Mammary epithelial cell (primary cell): ENCODE measurements at regions not wholly inside any gene's neighbourhood (a gene's known extent, or its start where the extent isn't known, plus 50 kb on each side); places are given as distances from the start of the nearest gene placed in this dataset.

ENCODE experiments used
- EZH2 ChIP-seq: IDR thresholded peaks from 2 replicates; pipeline ENCODE4 v1.6.1; 2012; ENCODE audit warnings: low read length, inconsistent platforms, borderline replicate concordance
- TF ChIP-seq, protein P1 (sequence below), 2 donors: IDR thresholded peaks in 1 of 2; conservative IDR thresholded peaks in 1 of 2; 2 replicates each; pipeline ENCODE4 v1.5.1; 2011 to 2012; ENCODE audit warnings: inconsistent platforms in 2 of 2, low read length in 2 of 2, mild to moderate bottlenecking in 2 of 2, control low read depth in 1 of 2, low read depth in 1 of 2; ENCODE audit not compliant: insufficient read depth in 1 of 2; ENCODE audit errors: extremely low read depth in 1 of 2

DNA sequence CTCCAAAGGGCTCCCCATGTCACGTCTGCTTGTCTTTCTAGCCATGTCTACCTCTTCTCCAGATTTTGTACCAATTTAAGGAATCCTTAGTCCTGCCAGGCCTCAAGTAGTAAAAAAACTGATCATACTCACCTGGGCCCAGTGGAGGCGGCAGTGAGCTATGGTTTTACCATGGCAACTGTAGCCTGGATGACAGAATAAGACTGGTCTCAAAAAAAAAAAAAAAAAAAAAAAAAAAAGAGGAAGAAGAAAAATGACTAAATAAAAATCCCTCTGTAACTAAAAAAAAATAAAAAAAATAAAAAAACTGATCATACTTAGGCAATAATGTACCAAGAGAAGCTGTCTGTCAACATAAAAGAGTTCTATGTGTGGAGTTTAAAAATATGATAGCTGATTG is 221.6 kb downstream of the NR4A2 start:
- TF ChIP-seq, protein P1, sequence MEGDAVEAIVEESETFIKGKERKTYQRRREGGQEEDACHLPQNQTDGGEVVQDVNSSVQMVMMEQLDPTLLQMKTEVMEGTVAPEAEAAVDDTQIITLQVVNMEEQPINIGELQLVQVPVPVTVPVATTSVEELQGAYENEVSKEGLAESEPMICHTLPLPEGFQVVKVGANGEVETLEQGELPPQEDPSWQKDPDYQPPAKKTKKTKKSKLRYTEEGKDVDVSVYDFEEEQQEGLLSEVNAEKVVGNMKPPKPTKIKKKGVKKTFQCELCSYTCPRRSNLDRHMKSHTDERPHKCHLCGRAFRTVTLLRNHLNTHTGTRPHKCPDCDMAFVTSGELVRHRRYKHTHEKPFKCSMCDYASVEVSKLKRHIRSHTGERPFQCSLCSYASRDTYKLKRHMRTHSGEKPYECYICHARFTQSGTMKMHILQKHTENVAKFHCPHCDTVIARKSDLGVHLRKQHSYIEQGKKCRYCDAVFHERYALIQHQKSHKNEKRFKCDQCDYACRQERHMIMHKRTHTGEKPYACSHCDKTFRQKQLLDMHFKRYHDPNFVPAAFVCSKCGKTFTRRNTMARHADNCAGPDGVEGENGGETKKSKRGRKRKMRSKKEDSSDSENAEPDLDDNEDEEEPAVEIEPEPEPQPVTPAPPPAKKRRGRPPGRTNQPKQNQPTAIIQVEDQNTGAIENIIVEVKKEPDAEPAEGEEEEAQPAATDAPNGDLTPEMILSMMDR (conservative IDR thresholded peaks at IDR 0.05 in 1 of 2, IDR thresholded peaks at IDR 0.05 in 1 of 2; ENCODE audit: extremely low read depth in 1 of 2, insufficient read depth in 1 of 2, low read depth in 1 of 2, low read length in 2 of 2): peak; percentile 13 to 44
- TF ChIP-seq EZH2: no peak
